ENCODE measurements at regions not wholly inside any gene's neighbourhood (a gene's known extent, or its start where the extent isn't known, plus 50 kb on each side); places are given as distances from the start of the nearest gene placed in this dataset.

DNA sequence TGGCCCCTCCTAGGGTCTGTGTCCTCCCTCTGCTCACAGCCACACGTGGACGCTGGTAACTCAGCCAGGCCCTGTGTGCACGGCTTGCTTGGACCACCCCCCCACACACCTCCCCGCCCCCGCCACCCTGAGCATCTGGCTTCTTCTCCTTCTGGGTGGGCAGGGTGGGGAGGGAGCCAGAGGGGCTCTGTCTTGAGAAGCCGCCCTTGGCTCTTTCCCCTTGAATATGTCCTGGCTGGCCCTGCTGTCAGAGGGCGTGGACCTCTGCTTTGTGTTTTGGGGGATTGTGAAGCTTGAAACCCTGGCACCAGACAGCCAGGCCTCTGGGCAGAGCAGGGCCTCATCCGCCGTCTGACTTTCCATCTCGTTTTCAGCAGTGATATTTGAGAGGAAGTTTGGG is 72.1 kb downstream of the GLI2 start:
- no peak for DNase-seq (ENCODE audit: low read depth in 3 of 3, low spot score in 2 of 3)

DNA sequence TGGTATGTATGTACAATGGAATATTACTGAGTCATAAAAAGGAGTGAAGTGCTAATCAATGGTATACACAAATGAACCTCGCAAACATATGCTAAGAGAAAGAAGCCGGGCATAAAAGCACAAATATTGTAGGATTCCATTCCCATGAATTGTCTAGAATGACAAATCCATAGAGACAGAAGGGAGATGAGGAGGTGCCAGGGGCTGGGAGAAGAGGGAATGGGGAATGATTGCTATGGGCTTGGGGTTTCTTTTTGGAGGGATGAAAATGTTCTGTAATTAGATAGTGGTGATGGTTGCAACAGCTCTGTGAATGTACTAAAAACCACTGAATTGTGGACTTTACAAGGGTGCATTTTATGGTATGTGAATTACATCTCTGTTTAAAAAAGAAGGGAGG is 73.5 kb downstream of the GLI2 start:
- DNase-seq (ENCODE audit: low read depth in 3 of 3, low spot score in 2 of 3) = no peak

DNA sequence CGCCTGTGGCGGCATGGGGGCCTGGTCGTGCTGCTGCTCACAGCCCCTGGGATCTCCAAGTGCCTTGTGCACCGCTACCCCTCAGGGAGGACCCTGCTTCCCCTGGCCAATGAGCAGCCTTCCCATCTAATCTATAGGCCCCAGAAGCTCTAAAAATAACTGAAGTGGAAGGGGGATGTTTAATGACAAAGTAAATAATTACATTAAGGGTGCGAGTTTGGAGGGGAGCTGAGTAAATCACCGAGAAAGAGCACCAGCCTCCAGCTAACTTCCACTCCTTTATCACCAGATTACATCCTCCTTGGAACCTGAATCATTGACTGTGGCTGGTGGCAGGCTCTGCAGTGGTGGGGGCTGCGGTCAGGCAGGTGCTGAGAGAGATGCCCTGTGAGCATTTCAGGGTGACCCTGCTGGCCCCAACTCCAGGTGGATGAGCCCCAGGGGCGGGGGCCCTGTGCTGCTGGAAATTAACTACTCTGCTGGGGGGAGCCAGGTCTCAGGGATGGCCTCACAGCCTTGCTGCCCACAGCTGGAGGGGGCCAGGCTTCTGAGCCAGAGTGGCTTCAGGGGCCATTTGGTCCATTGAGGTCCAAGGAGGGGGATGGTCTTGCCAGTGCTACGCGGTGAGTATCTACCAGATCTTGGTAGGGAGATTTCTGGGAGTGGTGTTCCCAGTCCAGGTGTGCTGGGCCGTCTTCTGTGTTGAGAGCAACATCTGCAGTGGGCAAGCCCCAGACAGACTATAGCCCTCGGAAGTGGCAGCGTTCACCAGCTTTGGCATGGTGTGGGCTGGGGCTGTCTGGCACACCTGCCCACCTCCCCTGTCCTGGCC is 74.2 kb downstream of the GLI2 start:
- DNase-seq (ENCODE audit: low read depth in 3 of 3, low spot score in 2 of 3) = no peak

DNA sequence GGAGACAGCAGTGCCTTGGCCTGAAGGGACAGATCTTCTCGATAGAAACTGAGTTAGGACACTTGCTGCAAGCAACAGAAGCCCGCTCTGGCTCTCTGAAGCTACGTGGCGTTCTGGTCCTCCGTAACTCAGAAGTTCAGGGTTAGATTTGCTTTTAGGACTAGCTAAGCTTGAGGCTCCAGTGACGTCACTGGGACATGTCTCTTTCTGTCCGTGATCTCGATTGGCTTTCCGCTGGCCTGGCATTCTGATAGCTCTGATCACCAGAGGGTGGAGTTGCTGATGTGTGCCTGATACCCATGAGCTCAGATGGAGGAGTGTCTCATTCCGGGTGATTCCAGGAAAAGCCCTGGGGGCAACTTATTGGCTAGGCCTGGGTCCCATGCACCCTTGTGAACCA is 75.0 kb downstream of the GLI2 start:
- no peak for DNase-seq (ENCODE audit: low read depth in 3 of 3, low spot score in 2 of 3)

DNA sequence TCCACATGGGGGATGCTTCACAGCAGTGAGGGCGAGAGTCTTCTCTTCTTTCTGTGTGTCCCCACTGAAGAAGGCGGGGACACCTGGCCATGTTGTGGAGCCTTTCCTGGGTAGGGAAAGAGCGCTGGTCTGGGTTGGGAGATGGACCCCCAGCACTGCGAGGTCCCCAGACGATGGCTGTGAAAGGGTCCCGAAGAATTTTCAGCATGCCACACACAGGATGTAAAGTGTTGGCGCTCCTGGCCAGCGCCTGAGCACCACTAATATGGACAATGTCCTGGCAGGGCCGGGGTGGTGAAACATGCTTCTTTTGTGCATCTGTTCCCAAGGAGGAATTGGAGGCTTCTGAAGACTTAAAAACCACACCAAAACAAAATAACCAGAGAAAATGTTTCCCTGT is 77.2 kb downstream of the GLI2 start:
- no peak for DNase-seq (ENCODE audit: low read depth in 3 of 3, low spot score in 2 of 3)

DNA sequence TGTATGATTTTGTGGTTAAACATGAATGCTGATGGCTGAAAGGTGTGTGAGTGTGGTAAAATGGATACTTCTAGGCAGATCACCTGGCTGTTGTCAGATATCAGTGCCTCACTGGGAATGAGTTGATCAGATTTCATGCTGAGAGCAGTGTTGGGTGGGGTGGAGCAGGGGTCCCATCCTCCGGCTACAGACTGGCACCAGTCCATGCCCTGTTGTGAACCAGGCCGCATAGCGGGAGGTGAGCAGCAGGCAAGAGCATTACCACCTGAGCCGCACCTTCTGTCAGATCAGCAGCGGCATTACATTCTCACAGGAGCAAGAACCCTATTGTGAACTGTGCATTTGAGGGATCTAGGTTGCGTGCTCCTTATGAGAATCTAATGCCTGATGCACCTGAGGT is 78.7 kb downstream of the GLI2 start:
- no peak for DNase-seq (ENCODE audit: low read depth in 3 of 3, low spot score in 2 of 3)

DNA sequence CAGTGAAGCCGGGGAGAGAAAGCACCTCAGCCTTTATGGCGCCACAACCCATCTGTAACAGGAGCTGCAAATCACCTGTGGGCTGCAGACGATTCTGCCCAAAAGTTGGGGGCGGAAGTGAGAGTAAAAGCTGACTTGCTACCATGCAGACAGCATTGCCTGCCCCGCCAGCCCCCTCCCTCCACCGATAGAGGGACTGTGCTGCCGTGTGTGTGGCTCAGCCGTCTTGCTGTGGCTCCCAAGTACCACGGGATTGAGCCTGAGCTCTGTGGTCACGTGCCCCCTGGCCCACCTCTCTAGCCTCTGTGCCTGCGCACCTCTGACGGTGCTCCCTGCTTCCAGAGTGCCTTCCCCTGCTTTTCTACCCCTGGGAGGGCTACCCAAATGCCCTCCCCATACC is 79.6 kb downstream of the GLI2 start:
- no peak for DNase-seq (ENCODE audit: low read depth in 3 of 3, low spot score in 2 of 3)

DNA sequence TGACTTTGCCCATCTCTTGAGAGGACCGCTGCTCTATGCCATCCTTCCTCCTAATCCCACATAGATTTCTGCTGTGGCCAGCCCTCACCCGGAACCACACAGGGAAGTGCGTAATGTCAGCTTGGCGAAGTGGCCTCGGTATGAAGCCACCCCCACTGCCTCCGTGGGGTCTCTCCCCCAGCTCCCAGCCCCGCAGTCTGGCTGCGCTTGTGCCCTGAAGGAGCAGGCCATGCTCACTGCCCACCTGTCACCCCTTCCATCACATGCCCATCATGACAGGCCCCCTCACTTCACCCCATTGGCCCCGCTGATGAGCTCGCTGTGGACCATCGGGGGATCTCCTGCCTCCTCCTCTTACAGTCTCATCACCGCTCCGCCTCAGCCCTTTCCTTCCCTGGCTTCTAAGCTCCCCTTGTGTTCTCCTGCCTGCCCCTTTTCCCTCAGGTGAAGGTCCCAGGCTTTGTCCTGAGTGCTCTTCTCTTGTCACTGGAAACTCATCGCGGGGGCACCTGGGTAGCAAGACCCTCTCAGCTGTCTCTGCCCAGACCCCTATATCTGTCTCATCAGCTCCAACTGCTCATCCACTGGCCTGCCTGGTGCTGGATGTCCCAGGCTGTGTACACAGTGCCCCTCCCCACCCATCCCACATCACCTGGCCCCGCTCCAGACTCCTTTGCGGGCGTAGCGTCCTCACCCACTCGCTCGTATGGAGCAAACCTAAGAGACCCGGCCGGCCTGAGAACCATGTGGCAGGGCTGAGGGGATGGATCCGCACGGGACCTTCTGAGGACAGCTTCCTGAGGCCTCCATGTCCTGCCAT is 81.7 kb downstream of the GLI2 start:
- DNase-seq (ENCODE audit: low read depth in 3 of 3, low spot score in 2 of 3) = no peak

DNA sequence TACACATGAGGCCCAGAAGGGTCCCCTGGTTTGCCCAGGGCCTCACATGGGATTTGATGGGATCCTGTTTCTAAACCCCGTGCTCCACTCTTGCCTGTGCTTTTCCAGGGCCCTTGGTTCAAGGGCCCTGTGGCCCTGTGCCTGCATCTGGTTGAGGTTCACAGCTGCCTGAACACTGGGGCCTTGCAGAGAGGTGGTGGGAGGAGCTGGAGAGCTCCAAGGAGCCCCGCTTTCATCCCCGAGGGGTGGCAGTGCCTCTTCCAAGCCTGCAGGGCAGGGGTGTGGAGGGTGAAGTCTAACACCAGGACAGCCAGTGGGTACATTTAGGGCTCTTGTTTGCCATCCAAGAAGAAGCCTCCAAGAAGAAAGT is 82.3 kb downstream of the GLI2 start:
- DNase-seq (ENCODE audit: low read depth in 3 of 3, low spot score in 2 of 3) = no peak

DNA sequence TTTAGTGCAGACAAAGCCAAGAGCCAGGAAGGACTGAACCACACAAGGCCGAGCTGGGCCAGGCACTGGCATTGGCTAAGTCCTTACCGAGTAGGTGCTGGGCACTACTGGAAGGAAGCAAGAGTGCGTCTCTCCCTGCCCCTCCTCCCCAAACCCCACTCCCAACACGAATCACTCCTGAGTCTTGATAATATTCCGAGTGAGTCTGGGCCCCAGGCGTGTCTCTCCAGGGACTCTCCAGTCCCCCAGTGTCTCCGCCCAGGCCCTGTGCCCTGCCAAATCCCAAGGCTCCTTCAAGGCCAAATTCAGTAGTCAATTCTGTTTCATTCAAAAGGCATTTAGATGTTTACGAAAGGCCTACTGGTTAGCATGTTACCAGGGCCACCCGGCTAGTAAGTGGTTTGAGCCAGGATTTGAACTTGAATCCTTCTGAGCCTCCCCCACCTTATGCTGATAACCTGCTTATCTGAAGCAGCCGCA is 82.8 kb downstream of the GLI2 start:
- no peak for DNase-seq (ENCODE audit: low read depth in 3 of 3, low spot score in 2 of 3)

DNA sequence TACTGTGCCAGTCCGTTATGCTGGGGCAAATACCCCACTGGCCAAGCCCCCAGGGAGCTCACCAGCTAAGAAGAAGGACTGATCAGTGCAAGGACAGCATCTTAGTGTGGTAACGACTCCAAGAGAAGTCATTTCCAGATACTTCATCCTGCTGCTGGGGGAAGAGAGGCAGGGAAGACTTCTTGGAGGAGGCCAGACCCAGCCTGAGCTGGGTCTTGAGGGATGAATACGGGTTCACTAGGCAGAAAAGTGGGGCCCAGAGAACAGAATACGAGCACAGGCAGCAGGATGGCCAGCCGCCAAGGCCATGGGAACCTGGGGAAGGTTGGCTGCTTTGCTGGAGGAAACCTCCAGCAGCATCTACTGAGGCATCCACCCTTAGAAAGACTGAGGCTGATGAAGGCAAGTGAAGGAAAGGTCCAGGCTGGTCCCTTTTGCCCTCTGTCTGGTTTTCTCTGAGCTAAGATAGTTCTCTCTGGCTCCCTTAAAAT is 84.1 kb downstream of the GLI2 start:
- no peak for DNase-seq (ENCODE audit: low read depth in 3 of 3, low spot score in 2 of 3)

DNA sequence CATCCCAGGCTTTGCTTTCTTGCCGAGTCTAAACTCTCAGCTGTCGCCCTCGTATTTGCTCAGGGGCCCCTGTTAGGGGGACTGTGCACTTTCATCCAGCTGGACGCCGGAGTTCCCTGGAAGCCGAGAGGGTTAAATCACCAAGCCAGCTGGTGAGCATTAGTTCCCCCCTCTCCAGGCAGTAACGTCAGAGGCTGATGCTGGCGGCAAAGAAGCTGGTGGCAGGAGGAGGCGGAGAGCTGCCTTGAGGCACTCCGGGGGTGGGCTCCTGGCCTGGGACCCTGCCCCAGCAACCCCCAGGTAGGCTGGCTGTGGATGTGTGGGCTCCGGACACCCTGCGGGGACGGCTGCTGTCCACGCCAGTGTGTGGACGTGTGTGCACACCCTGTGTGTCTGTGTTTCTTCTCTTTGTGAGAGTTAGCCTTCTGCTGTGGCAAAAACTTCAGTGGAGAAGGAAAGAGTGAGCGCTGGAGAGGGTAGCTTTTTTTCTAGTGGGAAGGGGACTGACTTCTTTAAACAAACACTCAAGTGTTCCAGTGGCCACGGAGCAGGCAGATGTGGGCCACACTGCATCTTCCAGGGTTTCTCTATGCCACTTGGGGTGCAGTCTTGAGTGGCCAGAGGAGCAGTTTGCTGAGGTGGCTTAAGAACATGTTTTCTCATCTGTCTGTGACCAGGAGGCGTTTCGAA is 84.7 kb downstream of the GLI2 start:
- peak in 2 of 3 donors; percentile 52 to 76 for DNase-seq (ENCODE audit: low read depth in 3 of 3, low spot score in 2 of 3)

DNA sequence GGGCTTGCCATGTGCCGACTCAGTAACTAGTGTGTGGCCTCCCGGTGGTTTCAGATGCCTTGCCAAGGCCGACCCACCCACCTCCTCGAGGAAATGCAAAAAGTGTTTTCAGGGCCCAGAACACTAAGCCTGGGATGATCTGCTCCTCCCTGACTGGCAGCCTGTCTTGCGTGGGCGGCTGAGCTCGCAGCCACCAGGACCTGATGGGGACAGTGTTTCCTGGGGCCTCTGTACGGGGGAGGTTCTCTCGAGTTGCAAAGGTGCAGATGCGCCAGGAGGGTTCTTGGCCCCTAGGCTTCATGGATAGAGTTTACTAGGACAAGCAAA is 85.2 kb downstream of the GLI2 start:
- no peak for DNase-seq (ENCODE audit: low read depth in 3 of 3, low spot score in 2 of 3)

DNA sequence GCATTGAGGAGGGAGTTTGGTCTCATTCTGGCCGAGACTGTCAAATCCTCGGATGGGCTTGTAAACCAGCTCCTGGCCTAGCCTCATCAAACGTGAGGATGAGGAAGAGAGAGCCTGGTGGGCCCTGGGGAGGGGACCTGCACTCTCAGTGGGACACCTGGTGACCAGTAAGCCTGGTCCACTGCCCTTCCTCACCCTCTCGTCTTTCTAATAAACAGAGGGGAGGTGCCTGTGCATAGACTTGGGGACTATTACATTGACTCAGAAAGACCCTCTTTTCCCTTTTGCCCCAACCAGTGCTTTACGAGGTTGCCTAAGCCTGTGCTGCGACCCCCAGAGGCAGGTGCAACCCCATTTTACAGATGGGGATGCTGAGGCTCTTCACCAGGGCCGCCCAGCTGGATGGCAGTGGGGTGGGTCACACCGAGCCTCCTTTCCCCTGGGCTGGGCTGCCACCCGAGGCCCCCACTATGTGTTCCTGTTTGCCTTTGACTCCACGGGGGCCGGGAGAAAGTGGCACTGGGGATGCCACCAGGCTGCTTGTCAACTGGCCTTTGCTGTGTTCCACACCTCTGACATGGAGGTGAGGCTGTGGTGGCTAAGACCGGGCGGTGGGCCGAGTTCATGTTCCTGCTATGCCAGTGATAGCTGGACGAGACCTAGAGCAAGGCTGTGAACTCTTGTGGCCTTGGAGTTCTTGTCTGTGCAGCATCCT is 85.9 kb downstream of the GLI2 start:
- no peak for DNase-seq (ENCODE audit: low read depth in 3 of 3, low spot score in 2 of 3)

DNA sequence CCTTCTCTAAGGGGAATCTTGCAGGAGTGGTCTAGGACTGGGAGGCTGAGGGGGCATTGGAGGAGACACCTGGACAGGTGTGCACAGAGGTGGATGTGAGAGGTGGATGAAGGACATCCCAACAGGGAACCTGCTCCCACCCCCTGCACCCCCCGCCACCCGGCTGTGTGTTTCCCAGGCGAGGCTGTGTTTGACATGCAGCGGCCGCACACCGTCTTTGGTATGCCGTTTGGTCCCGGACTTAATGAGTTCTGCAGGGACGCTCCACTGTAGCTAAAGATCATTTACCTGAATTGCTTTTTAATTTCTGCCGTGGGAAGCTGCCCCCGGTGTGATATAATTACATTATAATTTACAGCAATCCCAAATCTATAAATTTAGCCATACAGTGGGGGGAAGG is 87.3 kb downstream of the GLI2 start:
- no peak for DNase-seq (ENCODE audit: low read depth in 3 of 3, low spot score in 2 of 3)

DNA sequence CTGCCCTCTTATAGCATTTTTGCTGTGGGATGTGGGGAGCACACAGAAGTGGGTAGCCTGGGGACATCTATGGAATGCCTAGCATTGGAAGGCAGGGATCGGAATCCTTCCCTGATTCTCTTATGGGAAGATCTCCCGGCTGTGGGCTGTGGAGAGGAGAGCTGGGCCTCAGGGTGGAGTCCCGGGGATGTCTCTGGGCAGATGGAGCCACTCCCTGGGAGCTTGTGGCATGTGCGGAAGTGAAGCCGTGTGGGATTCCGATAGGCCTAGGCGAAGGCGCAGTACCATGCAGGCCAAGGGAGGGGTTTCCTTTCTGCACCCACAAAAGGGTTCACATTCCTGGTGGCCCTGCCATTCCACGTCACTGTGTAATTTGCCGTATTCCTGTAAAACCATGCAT is 87.9 kb downstream of the GLI2 start:
- no peak for DNase-seq (ENCODE audit: low read depth in 3 of 3, low spot score in 2 of 3)

DNA sequence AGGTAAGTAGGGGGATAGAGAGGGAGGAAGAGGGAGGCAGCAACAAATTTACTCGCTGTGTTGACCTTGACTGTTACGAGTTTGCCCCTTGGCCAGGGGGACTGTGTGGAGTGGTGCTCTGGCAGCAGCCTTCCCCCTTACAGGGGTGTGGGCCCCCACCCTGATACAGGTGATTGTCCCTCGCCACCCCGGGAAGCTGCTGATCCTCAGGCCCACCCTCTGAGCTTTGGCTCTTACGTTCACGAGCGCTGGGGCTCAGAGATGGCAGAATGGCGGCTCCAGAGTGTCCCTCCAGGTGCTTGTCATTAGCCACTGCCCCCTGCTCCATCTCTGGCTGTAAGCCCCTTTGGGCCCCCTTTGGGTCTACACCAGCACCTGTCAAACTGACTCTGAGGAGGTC is 88.6 kb downstream of the GLI2 start:
- DNase-seq (ENCODE audit: low read depth in 3 of 3, low spot score in 2 of 3) = no peak

DNA sequence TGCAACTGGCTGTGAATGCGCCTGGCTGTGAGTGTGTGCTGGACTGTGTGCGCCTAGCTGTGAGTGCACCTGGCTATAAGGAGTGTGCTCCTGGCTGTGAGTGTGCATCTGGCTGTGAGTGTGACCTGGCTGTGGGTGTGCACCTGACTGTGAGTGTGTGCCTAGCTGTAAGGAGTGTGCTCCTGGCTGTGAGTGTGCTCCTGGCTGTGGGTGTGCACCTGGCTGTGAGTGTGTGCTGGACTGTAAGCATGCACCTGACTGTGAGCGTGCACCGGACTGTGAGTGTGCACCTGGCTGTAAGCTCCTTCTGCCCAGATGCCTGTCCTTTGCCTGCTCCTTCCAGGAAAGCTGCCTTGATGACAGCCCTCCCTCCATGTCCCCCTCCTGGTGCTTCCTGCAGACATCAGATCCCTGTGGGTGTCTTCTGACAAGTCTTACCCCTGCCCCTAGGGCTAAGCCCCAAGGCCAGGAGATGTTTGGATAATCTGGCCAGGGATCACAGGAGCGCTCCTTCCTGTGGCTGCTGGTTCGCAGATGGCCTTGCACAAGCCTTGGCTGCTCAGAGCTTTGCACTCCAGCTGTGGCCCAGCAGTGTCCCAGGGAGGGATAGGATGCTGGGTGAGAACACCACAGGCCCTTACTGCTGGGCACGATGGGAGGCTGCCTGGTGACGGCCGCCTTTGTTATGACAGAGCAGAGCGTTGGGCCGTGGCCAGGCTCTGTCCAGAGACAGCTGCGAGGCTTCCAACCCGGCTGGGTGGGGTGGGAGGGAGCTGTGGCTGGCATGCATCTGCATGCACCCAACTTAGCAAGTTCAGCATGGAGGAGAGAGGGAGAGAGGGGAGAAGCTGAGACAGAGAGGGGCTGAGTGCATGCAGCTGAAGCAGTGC is 89.9 kb downstream of the GLI2 start:
- no peak for DNase-seq (ENCODE audit: low read depth in 3 of 3, low spot score in 2 of 3)

DNA sequence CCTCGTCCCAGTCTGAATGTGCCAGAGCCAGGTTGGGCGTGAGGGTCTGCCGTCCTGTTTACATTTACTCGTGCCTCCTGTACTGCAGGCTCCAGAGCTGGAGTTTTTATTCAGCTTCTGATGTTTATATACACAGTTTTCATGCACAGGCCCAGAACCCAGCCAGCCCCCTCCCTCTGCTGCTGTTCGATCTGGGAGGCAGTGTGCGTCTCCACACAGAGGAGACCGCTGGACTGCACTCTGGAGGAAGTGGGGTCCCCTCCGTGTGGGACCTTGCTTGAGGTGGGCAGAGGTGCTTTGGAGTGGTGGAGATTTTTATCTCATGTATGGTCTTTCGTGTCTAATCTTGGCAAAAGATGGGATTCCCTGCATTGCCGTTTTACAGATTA is 90.6 kb downstream of the GLI2 start:
- no peak for DNase-seq (ENCODE audit: low read depth in 3 of 3, low spot score in 2 of 3)
